Ectodermal cell (in vitro differentiated cells): ENCODE measurements at regions not wholly inside any gene's neighbourhood (a gene's known extent, or its start where the extent isn't known, plus 50 kb on each side); places are given as distances from the start of the nearest gene placed in this dataset.
A peak's percentile ranks its signal among the peaks of the same experiment; 100 is the strongest.

Source experiments
- H3K27ac ChIP-seq: 2 replicates; pipeline ENCODE4 v1.7.0; 2013; ENCODE audit warnings: mild to moderate bottlenecking, low read depth, low read length; ENCODE audit not compliant: insufficient read depth, poor library complexity, severe bottlenecking
- H3K27me3 ChIP-seq: 2 replicates; pipeline ENCODE4 v1.7.0; 2013; ENCODE audit warnings: mild to moderate bottlenecking, low read length; ENCODE audit not compliant: insufficient read depth, control insufficient read depth, poor library complexity, severe bottlenecking
- H3K36me3 ChIP-seq: one replicate; pipeline ENCODE4 v1.7.0; 2013; ENCODE audit warnings: low read length; ENCODE audit not compliant: control insufficient read depth, insufficient read depth
- H3K4me1 ChIP-seq: one replicate; pipeline ENCODE4 v1.7.0; 2013; ENCODE audit warnings: low read length; ENCODE audit not compliant: control insufficient read depth, insufficient read depth
- H3K4me3 ChIP-seq: 2 replicates; pipeline ENCODE4 v1.7.0; 2013; ENCODE audit warnings: low read depth, low read length, control low read depth; ENCODE audit not compliant: insufficient read depth
- H3K9me3 ChIP-seq: 2 replicates; pipeline ENCODE4 v1.7.0; 2013; ENCODE audit warnings: mild to moderate bottlenecking, low read length, moderate library complexity; ENCODE audit not compliant: control insufficient read depth
- WGBS, 2 experiments: methylation state at CpG; one replicate each; pipeline ENCODE4 v1.1.7; 2013; ENCODE audit warnings: missing lambda C conversion rate in 2 of 2; 5-methylcytosine and 5-hydroxymethylcytosine counted together

- H3K4me3 ChIP-seq: no peak overlapping the region
- no peaks in the 10 kb centered on the region for H3K27me3 ChIP-seq
- no peak overlapping the region for H3K27ac ChIP-seq
Observed at GRCh38 chr7:96400518-96400917, 78.6 kb upstream of the SLC25A13 start.

GRCh38 chr7:96400001-96400400, 78.1 kb upstream of the SLC25A13 start:
- Histone ChIP-seq H3K4me3 (no peak overlapping the region), H3K36me3 (no peaks in the 10 kb centered on the region), H3K9me3 (no peaks in the 10 kb centered on the region), H3K27ac (no peak overlapping the region), H3K27me3 (no peaks in the 10 kb centered on the region), H3K4me1 (no peaks in the 10 kb centered on the region)
- 100% methylated on average over 1 of the region's 1 CpG; no CpG with 5 or more reads in 1 of the 2 experiments for WGBS, 2 experiments

More at GRCh38 chr7:96400518-96400917, 78.6 kb upstream of the SLC25A13 start:
- H3K36me3 ChIP-seq: no peaks in the 10 kb centered on the region
- H3K4me1 ChIP-seq: no peaks in the 10 kb centered on the region
- H3K9me3 ChIP-seq: no peaks in the 10 kb centered on the region

GRCh38 chr7:96397936-96398598, 76.2 kb upstream of the SLC25A13 start:
- Histone ChIP-seq H3K36me3 (no peaks in the 10 kb centered on the region), H3K27me3 (no peaks in the 10 kb centered on the region), H3K9me3 (no peaks in the 10 kb centered on the region), H3K4me1 (no peaks in the 10 kb centered on the region), H3K27ac (no peak overlapping the region), H3K4me3 (no peak overlapping the region)
- 94 to 95% methylated on average over 7 to 8 of the region's 8 CpGs for WGBS, 2 experiments

GRCh38 chr7:96388620-96389383, 66.9 kb upstream of the SLC25A13 start:
- H3K4me3 ChIP-seq: no peak overlapping the region
- no peaks in the 10 kb centered on the region for H3K4me1 ChIP-seq
- no peaks in the 10 kb centered on the region for H3K36me3 ChIP-seq
- H3K27me3 ChIP-seq: no peaks in the 10 kb centered on the region
- H3K9me3 ChIP-seq: no peaks in the 10 kb centered on the region
- 82 to 88% methylated on average over 8 of the region's 8 CpGs for WGBS, 2 experiments
- peak overlapping the region; percentile 16 for H3K27ac ChIP-seq

- Histone ChIP-seq H3K27ac (no peak overlapping the region), H3K9me3 (no peaks in the 10 kb centered on the region), H3K4me1 (no peaks in the 10 kb centered on the region), H3K36me3 (no peaks in the 10 kb centered on the region), H3K27me3 (no peaks in the 10 kb centered on the region), H3K4me3 (no peak overlapping the region)
- WGBS, 2 experiments: no CpG with 5 or more reads among the region's 2 CpGs
Observed at GRCh38 chr7:96388166-96388565, 66.3 kb upstream of the SLC25A13 start.

GRCh38 chr7:96380111-96380512, 58.2 kb upstream of the SLC25A13 start:
- WGBS, 2 experiments: 83 to 89% methylated on average over 5 of the region's 5 CpGs
- Histone ChIP-seq H3K4me1 (no peaks in the 10 kb centered on the region), H3K27me3 (no peaks in the 10 kb centered on the region), H3K9me3 (no peaks in the 10 kb centered on the region), H3K36me3 (no peaks in the 10 kb centered on the region), H3K27ac (no peak overlapping the region), H3K4me3 (no peak overlapping the region)

DNA sequence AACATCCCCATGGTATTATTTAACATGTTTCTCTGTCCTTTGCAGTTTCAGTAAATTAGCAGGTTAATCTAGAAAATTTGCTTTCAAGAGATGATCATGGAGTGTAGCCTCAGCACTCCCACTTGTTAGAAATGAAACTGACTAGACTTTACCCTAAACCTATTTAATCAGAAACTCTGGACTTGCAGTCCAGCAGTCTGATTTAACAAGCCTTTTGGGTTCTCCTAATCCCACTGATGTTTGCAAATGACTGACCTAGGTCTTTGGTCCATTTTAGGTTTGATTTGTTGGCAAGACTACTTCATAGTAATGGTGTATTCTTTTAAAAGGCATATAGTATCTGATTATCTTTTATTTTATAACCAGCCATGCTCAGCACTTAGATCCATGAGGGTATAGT, 55.5 kb upstream of the SLC25A13 start:
- H3K36me3 ChIP-seq: no peaks in the 10 kb centered on the region
- H3K9me3 ChIP-seq: no peaks in the 10 kb centered on the region
- H3K27me3 ChIP-seq: no peaks in the 10 kb centered on the region
- H3K4me1 ChIP-seq: no peaks in the 10 kb centered on the region
- no peak overlapping the region for H3K27ac ChIP-seq
- no peak overlapping the region for H3K4me3 ChIP-seq
